Right lobe of liver (tissue), 4 donors: ENCODE measurements at regions not wholly inside any gene's neighbourhood (a gene's known extent, or its start where the extent isn't known, plus 50 kb on each side); places are given as distances from the start of the nearest gene placed in this dataset.

Experiments
- POLR2A ChIP-seq: fragments of 450-650 bp; IDR thresholded peaks from one replicate; pipeline ENCODE4 v1.6.1; 2017; ENCODE audit warnings: antibody characterized with exemption, mild to moderate bottlenecking
- TF ChIP-seq, protein P1 (sequence below), 4 donors: fragments of 200-600 bp in 3 of 4; fragments of 450-650 bp in 1 of 4; IDR thresholded peaks; one replicate each; pipeline versions ENCODE4 v1.5.1 to v1.8.0; 2016 to 2022; ENCODE audit warnings: antibody characterized with exemption in 4 of 4, mild to moderate bottlenecking in 2 of 4
- donor health status: DM: no; HTN: no; CAD: no.
- donor health status: DM: no; HTN: no; CAD: no.
- donor health status: DM: no; HTN: yes; CAD: no.

GRCh38 chrX:39301036-39301435 lies 499.8 kb downstream of the MID1IP1 start:
- no peak for TF ChIP-seq POLR2A
- TF ChIP-seq, protein P1, sequence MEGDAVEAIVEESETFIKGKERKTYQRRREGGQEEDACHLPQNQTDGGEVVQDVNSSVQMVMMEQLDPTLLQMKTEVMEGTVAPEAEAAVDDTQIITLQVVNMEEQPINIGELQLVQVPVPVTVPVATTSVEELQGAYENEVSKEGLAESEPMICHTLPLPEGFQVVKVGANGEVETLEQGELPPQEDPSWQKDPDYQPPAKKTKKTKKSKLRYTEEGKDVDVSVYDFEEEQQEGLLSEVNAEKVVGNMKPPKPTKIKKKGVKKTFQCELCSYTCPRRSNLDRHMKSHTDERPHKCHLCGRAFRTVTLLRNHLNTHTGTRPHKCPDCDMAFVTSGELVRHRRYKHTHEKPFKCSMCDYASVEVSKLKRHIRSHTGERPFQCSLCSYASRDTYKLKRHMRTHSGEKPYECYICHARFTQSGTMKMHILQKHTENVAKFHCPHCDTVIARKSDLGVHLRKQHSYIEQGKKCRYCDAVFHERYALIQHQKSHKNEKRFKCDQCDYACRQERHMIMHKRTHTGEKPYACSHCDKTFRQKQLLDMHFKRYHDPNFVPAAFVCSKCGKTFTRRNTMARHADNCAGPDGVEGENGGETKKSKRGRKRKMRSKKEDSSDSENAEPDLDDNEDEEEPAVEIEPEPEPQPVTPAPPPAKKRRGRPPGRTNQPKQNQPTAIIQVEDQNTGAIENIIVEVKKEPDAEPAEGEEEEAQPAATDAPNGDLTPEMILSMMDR (IDR thresholded peaks at IDR 0.05): no peak
